Ecto neural progenitor cell (in vitro differentiated cells): ENCODE measurements at regions not wholly inside any gene's neighbourhood (a gene's known extent, or its start where the extent isn't known, plus 50 kb on each side); places are given as distances from the start of the nearest gene placed in this dataset.
"Not testable (repeated sequence)": the region's sequence is repeated elsewhere in the genome, so short reads cannot be mapped to it uniquely, and the experiment has no call there.

Experiments used
- DNase-seq: peaks from one replicate; pipeline ENCODE4 v3.0.0-alpha.2; 2018; ENCODE audit warnings: low spot score

DNA sequence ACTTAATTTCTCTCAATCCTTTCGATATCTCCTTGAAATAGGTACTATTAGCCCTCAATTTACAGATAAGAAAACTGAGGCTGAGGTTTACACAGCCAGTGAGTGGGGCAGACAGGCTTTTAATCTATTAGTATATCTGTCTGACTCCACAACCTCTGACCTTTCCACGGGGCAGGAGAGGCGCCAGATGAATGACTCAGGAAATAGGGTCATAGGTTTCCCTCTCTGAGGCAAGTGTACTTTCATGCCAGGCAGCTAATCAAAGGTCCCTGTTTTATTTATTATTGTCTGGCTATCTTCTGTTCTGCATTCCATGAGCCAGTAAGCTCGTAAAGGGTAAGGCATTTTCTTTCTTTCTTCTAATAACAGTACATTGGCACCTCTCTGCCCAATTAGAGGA, 79.6 kb upstream of the KLF4 start:
- no peak for DNase-seq

DNA sequence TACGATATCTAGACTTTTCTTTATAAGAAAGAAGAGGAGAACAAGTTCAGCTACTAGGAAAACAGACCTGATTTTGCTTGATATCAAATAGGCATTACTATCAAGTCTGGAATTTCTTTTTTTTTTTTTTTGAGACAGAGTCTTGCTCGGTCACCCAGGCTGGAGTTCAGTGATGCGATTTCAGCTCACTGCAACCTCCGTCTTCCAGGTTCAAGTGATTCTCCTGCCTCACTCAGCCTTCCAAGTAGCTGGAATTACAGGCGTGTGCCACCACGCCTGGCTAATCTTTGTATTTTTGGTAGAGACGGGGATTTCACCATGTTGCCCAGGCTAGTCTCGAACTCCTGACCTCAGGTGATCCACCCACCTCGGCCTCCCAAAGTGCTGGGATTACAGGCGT, 78.8 kb upstream of the KLF4 start:
- DNase-seq, result not testable (repeated sequence)

DNA sequence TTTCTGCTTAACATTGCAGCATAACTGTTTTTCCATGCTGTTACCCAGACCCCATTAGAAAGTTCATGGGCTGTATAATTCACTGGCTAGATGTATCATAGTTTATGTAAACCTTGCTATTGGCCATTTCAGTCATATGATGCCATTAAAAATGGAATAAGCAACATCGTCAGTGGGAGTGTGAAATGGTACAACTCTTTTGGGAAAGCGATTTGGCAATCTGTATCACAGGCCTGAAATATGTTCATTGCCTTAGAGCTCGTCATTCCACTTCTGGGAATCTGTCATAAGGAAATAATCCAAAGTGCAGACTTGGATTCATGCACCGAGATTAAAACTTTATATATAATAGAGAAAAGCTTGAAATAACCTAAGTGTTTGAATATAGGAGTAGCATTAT, 77.9 kb upstream of the KLF4 start:
- no peak for DNase-seq

DNA sequence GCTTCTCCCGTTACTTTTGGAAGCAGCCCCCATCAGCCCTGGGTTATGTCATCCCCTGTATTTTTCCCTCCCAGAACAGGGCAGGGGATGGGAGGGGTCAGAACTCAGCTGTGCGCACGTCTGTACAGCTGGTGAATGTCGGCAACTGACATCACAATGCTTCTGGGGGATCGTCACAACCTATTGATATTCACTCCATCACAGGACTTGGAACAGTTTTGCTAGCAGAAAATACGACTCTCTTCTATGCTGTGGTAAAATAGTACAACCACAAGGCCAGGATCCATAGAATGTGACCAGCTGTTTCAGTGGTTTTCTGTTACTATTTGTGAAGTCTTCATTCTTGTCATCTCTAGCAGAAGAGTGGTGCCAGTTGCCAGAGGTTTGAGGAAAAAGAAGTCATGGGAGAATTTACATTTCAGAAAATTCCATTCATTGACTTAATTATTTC, 77.1 kb upstream of the KLF4 start:
- no peak for DNase-seq

DNA sequence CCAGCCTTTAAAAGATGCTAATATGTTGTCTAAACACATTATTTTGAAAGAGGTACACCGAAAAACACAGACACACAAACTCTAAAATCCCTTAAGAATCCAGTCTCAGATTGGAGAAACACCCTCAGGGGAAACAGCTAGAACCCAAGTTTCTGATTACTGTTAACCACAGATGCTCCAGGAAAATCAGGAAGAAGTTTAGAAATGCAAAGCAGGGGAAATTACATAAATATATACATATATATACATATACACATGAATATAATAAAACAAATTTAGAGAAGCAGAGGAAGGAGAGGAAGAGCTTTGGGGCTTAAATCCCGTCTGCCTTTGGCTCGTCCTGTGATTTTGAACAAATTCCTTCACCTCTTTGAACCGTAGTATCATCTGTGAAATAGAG, 73.2 kb upstream of the KLF4 start:
- no peak for DNase-seq

DNA sequence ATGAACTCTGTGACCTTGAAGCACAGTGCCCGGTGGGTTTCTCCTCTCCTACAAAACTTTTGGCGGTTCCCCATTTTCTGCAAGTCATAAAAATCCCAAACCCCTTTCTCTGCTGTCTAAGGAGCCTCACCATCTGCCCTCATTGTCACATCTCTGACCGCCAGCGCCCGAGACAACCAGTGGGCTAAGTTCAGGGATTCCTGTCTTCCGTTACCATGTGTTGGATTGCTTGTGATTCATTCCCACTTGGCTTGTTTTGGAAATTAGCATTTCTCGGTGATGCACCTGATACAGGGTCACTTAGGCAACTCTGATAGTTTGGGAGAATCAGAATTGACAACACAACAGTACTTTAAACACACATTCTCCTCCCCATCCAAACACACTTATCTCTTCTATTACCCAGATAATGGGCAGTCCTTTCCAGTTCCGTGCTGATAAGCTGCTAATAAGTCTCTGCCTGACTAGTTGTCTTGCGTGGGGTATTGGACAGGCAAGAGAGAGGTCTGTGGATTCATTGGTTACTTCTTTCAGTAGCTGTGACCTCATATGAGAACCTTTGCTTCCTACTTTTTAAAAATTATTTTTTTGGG, 70.0 kb upstream of the KLF4 start:
- no peak for DNase-seq

DNA sequence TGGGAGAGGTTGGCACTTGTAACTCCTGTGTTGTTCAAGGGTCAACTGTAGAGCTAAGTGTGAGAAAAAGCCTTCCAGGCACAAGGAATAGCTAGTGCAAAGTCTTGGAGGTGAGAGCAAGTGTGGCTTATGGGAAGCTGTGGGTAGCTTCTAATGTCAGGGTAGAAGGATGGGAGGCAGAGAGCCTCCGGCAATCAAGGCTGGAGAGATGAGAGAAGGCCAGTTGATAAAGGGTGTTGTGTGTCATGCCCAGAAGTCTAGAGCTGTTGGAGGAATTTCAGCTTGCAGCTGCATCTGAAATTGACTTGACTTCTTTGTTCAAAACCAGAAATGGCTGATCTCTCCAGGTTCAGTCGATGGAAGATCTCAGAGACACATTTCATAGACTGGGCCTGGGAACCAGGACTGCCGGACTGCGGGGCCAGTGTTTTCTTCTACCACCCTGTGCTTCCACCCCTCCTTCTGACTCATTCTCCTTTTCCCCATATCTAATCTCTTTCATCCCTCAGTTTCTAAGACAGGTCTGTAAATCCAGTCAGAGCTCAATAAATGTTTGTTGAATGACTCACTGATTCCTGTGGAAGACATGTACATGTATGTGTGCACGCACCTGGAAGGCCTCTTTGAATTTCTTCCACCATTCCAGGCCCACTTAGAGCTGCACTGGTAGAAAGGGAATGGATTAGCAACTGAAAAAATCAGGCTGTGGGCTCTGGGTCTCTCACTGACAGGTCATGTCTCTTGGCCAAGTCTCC, 67.8 kb upstream of the KLF4 start:
- DNase-seq, result no peak

DNA sequence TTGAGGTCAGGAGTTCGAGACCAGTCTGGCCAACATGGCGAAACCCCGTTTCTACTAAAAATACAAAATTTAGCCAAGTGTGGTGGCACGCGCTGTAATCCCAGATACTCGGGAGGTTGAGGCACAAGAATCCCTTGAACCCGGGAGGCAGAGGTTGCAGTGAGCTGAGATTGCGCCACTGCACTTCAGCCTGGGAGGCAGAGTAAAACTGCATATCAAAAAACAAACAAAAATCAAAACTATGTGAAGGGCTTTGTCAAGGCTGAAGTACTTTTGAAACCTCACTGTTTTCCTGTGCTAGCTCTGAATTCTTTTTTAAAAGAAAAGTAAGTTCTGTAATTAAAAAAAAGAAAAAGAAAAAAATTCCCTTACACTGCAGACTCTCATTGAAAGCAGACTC, 65.1 kb upstream of the KLF4 start:
- DNase-seq, result no peak

DNA sequence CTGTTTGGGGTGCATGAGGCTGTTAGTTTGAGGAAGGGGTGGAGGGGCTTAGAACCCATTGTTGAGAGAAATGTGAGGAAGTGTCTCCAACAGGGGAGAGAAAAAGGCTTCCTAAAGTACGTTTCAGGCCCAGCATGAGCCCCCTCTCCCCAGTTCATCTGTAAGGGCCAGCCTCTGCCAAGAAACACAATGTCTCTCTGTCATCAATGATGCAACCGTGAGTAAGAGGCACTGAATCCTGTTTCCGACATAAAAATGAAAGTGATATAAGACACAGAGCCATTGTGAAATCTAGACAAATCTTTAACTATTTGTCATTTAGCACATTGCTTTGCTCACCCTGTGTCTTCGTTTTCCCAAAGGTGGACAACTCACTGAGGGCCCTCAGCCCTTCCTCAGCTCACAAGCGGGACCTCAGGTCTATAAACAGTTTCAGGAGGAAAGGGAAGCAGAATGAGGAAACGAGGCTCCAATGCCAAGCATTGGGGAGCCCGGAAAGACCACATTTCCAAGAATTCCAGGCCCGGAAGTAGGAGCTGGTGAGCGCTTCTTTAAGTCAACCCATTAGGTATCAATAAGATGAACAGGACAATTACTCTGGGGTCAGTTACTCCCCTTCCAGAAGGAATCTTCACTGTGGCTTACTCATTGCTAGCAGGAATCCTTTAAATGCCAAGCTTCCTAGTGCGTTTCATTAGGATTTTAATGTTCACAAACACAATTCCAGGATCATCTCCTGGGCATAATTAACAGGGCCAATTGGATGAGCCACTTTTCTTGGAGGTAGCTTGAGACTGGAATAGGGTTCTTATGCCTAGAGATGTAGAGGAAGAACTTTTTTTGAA, 59.0 kb upstream of the KLF4 start:
- DNase-seq, result no peak

DNA sequence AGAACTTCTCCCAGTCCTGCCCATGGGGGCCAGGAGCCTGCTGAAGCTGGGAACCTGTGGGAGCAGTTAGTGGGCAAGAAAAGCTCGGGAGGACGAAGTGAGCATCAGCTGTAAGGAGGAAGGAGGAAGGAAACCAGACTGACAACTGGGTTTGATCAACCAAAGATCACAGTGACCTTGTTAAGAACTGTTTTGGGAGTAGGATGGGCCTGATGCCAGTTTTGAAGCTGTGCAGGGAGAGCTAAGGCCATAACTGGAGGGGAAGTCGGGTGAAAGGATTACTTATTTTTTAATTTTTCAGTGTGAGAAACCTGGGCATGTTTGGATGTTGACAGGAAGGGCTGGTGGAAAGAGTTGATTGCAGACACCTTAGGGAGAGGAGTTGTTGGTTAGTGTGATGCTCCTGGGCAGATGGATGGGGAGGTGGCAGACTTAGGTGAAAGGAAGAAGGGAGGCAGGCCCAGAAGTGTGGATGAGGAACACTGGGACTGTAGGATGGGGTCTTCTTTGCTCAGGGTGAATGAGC, 58.3 kb upstream of the KLF4 start:
- no peak for DNase-seq

DNA sequence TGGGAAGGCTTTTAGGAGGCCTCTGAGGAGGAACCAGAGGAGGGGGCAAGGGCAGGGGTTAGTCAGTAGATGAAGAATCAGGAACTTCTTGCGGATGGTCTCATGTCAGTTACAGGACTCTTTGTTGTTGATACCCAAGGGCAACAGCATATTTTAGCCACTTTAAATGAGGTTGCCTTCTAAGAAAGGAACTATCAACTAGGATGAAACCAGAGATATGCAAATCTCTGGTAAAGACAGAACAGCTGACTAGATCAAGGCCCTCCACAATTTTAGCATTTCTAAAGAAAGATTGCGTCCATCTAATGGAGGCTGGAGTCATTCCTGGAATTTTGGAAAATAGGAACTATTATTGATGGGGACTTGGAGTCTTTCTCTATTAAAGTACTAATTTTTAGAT, 57.7 kb upstream of the KLF4 start:
- DNase-seq, result no peak

DNA sequence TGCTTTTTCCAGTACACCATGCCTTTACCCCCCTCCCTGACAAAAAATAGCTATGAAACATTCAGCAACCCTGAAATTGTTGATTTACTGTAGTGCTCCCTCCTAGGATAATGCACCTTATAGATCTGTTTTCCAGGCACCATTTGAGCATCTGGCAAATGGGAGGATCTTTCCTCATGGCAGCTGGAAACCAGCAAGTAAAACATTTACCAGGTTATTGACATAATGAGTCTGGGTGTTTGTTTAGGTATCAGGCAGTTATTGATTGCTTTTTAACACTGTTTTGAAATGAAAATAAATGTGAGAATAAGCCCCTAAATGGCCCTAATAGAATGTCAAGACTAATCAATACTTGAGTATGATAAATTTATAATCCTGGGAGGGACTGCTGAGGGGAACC, 57.3 kb upstream of the KLF4 start:
- no peak for DNase-seq

DNA sequence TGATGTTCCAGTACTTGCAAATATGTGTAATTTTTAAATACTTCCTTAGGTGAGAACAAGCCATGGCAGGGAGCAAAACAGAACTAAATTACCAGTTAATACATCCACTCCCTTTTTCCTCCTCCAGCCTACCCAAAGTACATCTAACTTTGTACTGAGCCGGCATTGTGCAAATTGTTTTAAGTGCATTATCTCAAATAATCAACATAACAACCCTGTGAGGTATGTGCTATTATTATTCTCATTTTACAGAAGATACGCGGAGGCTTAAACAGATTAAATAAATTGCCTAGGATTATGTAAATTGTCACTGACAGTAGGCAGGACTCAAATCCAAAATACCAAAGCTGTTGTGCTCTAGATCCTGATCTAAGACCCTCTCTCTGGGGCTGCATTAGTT, 55.5 kb upstream of the KLF4 start:
- DNase-seq, result no peak

DNA sequence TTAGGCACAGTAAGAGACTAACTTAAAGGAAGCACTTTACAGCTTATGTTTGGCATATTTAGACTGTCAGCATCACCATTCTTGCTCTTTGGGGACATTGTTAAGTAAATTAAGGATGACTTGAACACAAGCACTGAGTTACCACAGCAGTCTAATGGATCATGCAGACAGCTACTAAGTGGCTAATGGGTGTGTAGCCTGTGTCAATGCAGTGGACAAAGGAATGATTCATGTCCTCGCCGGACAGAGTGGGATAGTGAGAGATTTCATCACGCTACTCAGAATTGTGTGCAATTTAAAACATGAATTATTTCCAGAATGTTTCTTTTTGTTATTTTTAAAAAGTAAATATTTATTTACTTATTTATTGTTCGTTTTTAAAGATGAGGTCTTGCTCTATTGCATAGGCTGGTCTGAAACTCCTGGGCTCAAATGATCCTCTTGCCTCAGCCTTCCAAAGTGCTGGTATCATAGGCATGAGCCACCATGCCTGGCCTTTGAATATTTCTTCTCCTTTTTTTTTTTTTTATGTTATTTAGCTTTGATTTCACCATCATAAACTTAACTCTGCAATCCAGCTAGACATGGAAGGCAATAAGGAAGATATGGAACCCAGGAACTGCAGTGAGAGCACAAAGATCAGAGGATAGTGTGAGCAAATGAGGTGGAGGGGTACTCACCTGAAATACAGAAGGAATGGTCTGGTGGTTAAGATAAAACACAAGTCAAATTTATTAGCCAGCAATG, 53.0 kb upstream of the KLF4 start:
- no peak for DNase-seq

DNA sequence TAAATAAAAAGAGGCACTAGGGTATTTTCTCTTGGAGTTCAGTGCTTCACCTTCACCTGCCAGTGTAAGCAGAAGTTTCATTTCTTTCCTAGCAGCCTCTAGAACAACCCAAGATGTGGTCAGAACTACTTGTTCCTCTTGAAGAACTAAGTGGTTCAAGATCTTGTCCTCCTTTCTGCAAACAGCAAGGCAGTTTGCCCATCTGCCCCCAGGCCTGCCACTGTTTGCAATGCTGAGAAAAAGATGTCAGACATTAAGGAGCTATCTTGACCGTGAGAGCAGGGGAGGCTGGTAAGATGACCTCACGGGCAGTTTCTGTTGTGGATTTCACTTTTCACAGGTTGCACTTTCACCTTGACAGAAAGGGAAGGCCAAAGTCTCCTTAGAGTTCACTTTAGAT, 52.0 kb upstream of the KLF4 start:
- DNase-seq, result no peak

DNA sequence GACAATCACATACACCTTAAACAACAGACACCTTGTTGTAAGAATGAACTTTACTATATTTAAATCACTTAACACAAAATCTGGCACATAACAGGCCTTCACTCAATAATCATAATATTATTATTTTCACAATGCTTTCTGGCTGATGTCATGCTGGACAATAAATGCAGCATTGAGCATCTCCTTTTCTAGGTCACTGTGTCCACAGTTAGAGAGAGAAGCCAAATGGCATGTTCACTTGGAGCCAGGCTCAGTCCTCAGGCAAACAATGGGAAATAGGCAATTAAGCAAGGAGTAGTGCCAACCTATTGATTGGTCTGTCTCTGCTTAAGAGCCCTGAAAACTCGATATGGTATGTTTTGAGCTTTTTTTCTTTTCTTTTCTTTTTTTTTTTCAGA, 50.6 kb upstream of the KLF4 start:
- DNase-seq, result no peak

DNA sequence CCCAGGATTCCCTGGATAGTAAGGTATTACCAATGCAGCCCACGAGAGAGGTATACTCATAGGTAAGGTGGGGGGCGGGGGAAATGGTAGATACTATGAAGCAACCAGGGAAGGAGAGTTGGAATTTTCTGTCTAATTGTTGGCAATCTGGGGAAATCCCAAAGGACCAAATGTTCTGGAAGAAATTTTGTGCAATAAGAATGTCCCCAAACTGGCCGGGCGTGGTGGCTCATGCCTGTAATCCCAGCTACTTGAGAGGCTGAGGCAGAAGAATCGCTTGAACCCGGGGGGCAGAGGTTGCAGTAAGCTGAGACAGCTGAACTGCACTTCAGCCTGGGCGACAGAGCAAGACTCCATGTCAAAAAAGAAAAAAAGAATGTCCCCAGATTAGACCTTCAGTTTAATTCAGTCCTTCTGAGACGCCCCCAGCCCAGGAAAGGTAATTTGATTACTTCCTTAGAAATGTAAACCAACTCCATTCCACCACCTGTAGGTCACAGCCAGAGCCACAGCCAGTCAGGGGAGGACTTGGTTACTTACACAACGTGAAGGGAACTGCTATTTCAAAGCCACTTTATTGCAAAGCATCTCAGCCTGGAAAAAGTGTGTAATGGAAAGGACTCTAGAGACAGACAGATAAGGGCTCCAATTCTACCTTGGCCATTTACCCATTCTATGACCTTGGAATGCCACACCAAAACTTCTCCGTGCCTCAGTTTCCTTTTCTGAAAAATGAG, 50.0 kb upstream of the KLF4 start:
- DNase-seq, result no peak
